Umbilical cord (tissue), 1 donor: ENCODE measurements at regions not wholly inside any gene's neighbourhood (a gene's known extent, or its start where the extent isn't known, plus 50 kb on each side); places are given as distances from the start of the nearest gene placed in this dataset.

Experiments used
- DNase-seq: peaks from one replicate; pipeline ENCODE4 v3.0.0-alpha.2; 2015; ENCODE audit warnings: low spot score

GRCh38 chr4:14867847-14868246 is 134.4 kb upstream of the CPEB2 start:
- DNase-seq, result no peak

GRCh38 chr4:14868426-14869395 is 133.6 kb upstream of the CPEB2 start:
- DNase-seq, result no peak

GRCh38 chr4:14871676-14872430 is 130.4 kb upstream of the CPEB2 start:
- DNase-seq, result peak; percentile 56

GRCh38 chr4:14874990-14875389 is 127.3 kb upstream of the CPEB2 start:
- DNase-seq, result no peak

- peak; percentile 52 for DNase-seq
These were observed 124.7 kb upstream of the CPEB2 start for GRCh38 chr4:14877246-14878225.

- DNase-seq, result no peak
These were observed 123.6 kb upstream of the CPEB2 start for GRCh38 chr4:14878681-14879080.

GRCh38 chr4:14879683-14880082 is 122.6 kb upstream of the CPEB2 start:
- no peak for DNase-seq

GRCh38 chr4:14880805-14881204 is 121.5 kb upstream of the CPEB2 start:
- DNase-seq, result peak; percentile 35

GRCh38 chr4:14883166-14883565 is 119.1 kb upstream of the CPEB2 start:
- no peak for DNase-seq

GRCh38 chr4:14883661-14884060 is 118.6 kb upstream of the CPEB2 start:
- DNase-seq, result no peak

GRCh38 chr4:14887842-14888433 is 114.3 kb upstream of the CPEB2 start:
- DNase-seq, result no peak

GRCh38 chr4:14888790-14889572 is 113.3 kb upstream of the CPEB2 start:
- DNase-seq, result no peak

GRCh38 chr4:14892563-14892962 is 109.7 kb upstream of the CPEB2 start:
- no peak for DNase-seq

GRCh38 chr4:14893713-14894112 is 108.6 kb upstream of the CPEB2 start:
- no peak for DNase-seq

GRCh38 chr4:14894392-14895292 is 107.6 kb upstream of the CPEB2 start:
- no peak for DNase-seq

GRCh38 chr4:14896656-14897175 is 105.6 kb upstream of the CPEB2 start:
- DNase-seq, result no peak

- DNase-seq, result no peak
These were observed 105.1 kb upstream of the CPEB2 start for GRCh38 chr4:14897217-14897616.

- no peak for DNase-seq
These were observed 103.3 kb upstream of the CPEB2 start for GRCh38 chr4:14898989-14899388.

GRCh38 chr4:14902342-14902741 is 99.9 kb upstream of the CPEB2 start:
- no peak for DNase-seq
